Colonic mucosa (tissue), 4 donors: ENCODE measurements at regions not wholly inside any gene's neighbourhood (a gene's known extent, or its start where the extent isn't known, plus 50 kb on each side); places are given as distances from the start of the nearest gene placed in this dataset.

ENCODE experiments used
- DNase-seq: peaks from one replicate; pipeline ENCODE4 v3.0.0-alpha.2; 2020
- H3K27ac ChIP-seq: fragments of 200-600 bp; one replicate; pipeline ENCODE4 v1.8.0; 2021
- H3K27me3 ChIP-seq: fragments of 200-600 bp; one replicate; pipeline ENCODE4 v1.8.0; 2021
- H3K36me3 ChIP-seq: fragments of 200-600 bp; one replicate; pipeline ENCODE4 v1.8.0; 2021
- H3K4me1 ChIP-seq: fragments of 200-600 bp; one replicate; pipeline ENCODE4 v1.8.0; 2021; ENCODE audit warnings: mild to moderate bottlenecking
- H3K4me3 ChIP-seq: fragments of 200-600 bp; one replicate; pipeline ENCODE4 v1.8.0; 2021
- H3K9ac ChIP-seq, 2 donors: one replicate each; pipeline ENCODE4 v1.7.0; 2013; ENCODE audit warnings: control low read depth in 2 of 2, low read depth in 2 of 2, low read length in 2 of 2
- H3K9me3 ChIP-seq: fragments of 200-600 bp; one replicate; pipeline ENCODE4 v1.8.0; 2021
- intact Hi-C: fragments of 100-400 bp; cut with DNase I; formaldehyde crosslinking; loops from one replicate; pipeline ENCODE4 v1.14.1; 2022
- TF ChIP-seq, protein P1 (sequence below): fragments of 200-600 bp; IDR thresholded peaks from one replicate; pipeline ENCODE4 v1.8.0; 2022; ENCODE audit warnings: antibody characterized with exemption, mild to moderate bottlenecking
- donor health status: healthy.
- donor health status: DM: no; HTN: no; CAD: no.
- donor health status: DM: no; HTN: no; CAD: no.

DNA sequence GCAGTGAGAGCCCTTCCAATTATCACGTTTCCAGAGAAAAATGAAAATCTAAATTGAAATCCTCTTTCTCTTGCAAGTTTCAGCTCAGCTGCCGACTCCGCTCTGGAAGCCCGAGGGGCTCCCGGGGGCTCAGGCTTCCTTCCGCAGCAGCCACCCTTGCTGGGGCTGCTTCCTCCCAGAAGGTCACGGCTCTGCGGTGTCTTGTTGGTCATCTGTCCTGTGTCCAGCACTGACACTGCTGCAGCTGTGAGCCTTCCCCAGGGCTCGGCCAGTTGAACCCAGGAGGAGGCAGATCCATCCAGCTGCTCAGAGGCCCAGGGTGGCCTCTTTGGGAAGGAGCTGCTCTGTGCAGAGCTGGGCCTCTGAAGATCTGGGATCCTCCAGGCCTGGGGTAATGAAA, 1337.2 kb downstream of the TBC1D22A start:
- Histone ChIP-seq H3K4me1 (no peaks in the 10 kb centered on the region), H3K9me3 (no peaks in the 10 kb centered on the region), H3K9ac (no peak overlapping the region), H3K27ac (no peak overlapping the region), H3K4me3 (no peak overlapping the region), H3K27me3 (no peaks in the 10 kb centered on the region), H3K36me3 (no peaks in the 10 kb centered on the region)
- no peak for DNase-seq
- TF ChIP-seq, protein P1, sequence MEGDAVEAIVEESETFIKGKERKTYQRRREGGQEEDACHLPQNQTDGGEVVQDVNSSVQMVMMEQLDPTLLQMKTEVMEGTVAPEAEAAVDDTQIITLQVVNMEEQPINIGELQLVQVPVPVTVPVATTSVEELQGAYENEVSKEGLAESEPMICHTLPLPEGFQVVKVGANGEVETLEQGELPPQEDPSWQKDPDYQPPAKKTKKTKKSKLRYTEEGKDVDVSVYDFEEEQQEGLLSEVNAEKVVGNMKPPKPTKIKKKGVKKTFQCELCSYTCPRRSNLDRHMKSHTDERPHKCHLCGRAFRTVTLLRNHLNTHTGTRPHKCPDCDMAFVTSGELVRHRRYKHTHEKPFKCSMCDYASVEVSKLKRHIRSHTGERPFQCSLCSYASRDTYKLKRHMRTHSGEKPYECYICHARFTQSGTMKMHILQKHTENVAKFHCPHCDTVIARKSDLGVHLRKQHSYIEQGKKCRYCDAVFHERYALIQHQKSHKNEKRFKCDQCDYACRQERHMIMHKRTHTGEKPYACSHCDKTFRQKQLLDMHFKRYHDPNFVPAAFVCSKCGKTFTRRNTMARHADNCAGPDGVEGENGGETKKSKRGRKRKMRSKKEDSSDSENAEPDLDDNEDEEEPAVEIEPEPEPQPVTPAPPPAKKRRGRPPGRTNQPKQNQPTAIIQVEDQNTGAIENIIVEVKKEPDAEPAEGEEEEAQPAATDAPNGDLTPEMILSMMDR = no peak
- intact Hi-C loops = no loop called here

- no peak for DNase-seq
- Histone ChIP-seq H3K27me3 (no peaks in the 10 kb centered on the region), H3K36me3 (no peaks in the 10 kb centered on the region), H3K9ac (no peak overlapping the region), H3K4me1 (no peaks in the 10 kb centered on the region), H3K9me3 (no peaks in the 10 kb centered on the region), H3K4me3 (no peak overlapping the region), H3K27ac (no peak overlapping the region)
- TF ChIP-seq, protein P1 = no peak
- intact Hi-C loops = no loop called here
Measured at GRCh38 chr22:48099251-48099650, 1336.8 kb downstream of the TBC1D22A start.

DNA sequence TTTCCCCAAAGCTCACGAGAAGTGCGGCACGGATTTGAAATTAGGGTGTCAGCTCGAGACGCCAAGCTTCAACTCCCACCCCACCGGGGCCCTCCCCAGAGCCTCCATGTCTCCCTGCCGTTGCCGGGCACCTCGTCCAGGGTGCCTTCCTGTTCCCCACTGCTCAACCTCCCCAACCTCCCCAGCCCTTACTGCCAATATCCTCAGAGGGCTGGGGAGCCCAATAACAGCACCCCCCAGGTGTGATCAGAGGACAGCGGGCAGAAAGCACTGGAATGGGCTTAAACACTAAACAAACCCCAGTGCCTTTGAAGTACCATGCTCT, 1336.4 kb downstream of the TBC1D22A start:
- Histone ChIP-seq H3K9ac (no peak overlapping the region), H3K27me3 (no peaks in the 10 kb centered on the region), H3K4me3 (no peak overlapping the region), H3K9me3 (no peaks in the 10 kb centered on the region), H3K4me1 (no peaks in the 10 kb centered on the region), H3K36me3 (no peaks in the 10 kb centered on the region), H3K27ac (no peak overlapping the region)
- TF ChIP-seq, protein P1 = no peak
- no peak for DNase-seq
- intact Hi-C loops = no loop called here

DNA sequence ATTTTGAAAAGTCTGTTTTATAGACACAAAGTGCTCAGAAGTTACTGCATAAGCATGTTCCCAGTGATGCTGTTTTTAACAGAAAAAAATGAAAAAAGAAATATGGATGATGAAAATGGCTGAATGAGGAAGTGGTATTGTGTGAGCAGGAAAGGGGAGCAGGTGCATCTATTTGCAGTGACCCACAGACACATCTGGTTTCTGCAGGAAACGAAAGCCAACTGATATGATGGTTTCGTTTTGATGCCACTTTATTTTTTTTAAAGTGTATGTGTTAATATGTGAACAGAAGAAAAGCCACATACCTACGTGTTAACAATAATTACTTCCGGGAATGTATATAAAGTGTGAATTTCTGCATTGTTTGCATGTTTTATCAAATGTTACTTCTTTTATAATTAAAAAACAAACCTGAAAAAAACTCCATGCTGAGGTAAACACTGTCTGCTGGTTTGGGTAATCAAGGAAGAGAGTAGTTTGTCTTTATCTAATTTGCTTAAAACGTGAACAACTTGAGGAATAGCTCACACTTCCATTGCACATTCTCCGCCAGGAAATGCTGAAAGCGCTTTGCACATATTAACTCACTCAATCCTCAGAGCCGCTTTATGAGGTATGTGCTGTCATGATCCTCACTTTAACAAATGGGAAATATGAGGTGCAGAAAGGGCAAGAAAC, 1335.9 kb downstream of the TBC1D22A start:
- Histone ChIP-seq H3K27me3 (no peaks in the 10 kb centered on the region), H3K27ac (no peak overlapping the region), H3K4me1 (no peaks in the 10 kb centered on the region), H3K9ac (no peak overlapping the region), H3K9me3 (no peaks in the 10 kb centered on the region), H3K4me3 (no peak overlapping the region), H3K36me3 (no peaks in the 10 kb centered on the region)
- DNase-seq = no peak
- intact Hi-C loops = no loop called here
- TF ChIP-seq, protein P1 = no peak

DNA sequence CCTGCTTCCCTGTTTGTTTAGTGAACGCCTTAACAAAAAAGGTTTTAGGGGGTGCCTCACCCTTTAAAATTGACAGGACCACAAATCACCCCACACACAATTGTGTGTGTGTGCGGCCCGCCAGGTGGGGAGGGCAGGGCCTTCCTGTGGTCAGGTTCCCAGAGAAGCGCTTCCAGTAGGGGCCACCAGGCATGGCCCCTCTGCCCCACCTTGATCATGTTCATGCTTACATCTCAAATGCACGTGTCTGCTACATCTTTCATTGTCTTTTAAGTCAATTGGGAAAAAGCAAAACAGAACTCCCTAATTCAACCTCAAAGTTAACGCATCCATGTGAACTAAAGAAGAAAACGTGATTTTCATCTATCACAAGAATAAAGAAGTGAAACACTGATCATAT, 1335.3 kb downstream of the TBC1D22A start:
- no peaks in the 10 kb centered on the region for H3K4me1 ChIP-seq
- no peak overlapping the region for H3K27ac ChIP-seq
- H3K36me3 ChIP-seq = no peaks in the 10 kb centered on the region
- no peaks in the 10 kb centered on the region for H3K9me3 ChIP-seq
- intact Hi-C loops = no loop called here
- TF ChIP-seq, protein P1 = no peak
- no peak for DNase-seq
- H3K9ac ChIP-seq = no peak overlapping the region
- no peak overlapping the region for H3K4me3 ChIP-seq
- H3K27me3 ChIP-seq = no peaks in the 10 kb centered on the region
